H1 (cell line): ENCODE measurements at regions not wholly inside any gene's neighbourhood (a gene's known extent, or its start where the extent isn't known, plus 50 kb on each side); places are given as distances from the start of the nearest gene placed in this dataset.
"Not testable (repeated sequence)": the region's sequence is repeated elsewhere in the genome, so short reads cannot be mapped to it uniquely, and the experiment has no call there.

Source experiments
- CTCF ChIA-PET: fragments of 300-600 bp; sonication (Branson Sonifier 250); formaldehyde crosslinking; loops from one replicate; lab custom pipeline; 2021; ENCODE audit not compliant: partially characterized antibody; lab: Charles Lee
- POLR2A ChIA-PET: fragments of 300-600 bp; sonication (Branson Sonifier 250); formaldehyde crosslinking; loops from one replicate; lab custom pipeline; 2021; ENCODE audit warnings: inconsistent platforms; ENCODE audit not compliant: partially characterized antibody; lab: Charles Lee
- DNase-seq, 2 experiments: peaks; one replicate each; pipeline versions ENCODE4 v3.0.0 to v3.0.0-alpha.2; 2010 to 2022; ENCODE audit warnings: low spot score in 2 of 2, low read depth in 1 of 2, mixed read lengths in 1 of 2
- FAIRE-seq: peaks from 2 replicates; lab custom pipeline; 2011; peaks lifted over from hg19 to GRCh38; lab: Jason Lieb, UNC
- H2AFZ ChIP-seq: 2 replicates; pipeline ENCODE4 v1.8.1; 2012; ENCODE audit warnings: low read length, inconsistent platforms
- H2AK5ac ChIP-seq: 2 replicates; pipeline ENCODE4 v1.6.1; 2013; ENCODE audit warnings: low read depth, low read length
- H2BK120ac ChIP-seq: replicated peaks from 2 replicates; pipeline ENCODE3; 2013; ENCODE audit warnings: low read depth, low read length, inconsistent platforms
- H2BK12ac ChIP-seq: 2 replicates; pipeline ENCODE4 v1.6.1; 2013; ENCODE audit warnings: low read depth, low read length
- H2BK15ac ChIP-seq: 2 replicates; pipeline ENCODE4 v1.6.1; 2013; ENCODE audit warnings: low read length
- H2BK20ac ChIP-seq: 2 replicates; pipeline ENCODE4 v1.6.1; 2013; ENCODE audit warnings: low read length
- H2BK5ac ChIP-seq: 2 replicates; pipeline ENCODE4 v1.6.1; 2013; ENCODE audit warnings: low read depth, low read length
- H3K14ac ChIP-seq: 2 replicates; pipeline ENCODE4 v1.6.1; 2013; ENCODE audit warnings: inconsistent platforms; ENCODE audit not compliant: insufficient read length
- H3K18ac ChIP-seq: 2 replicates; pipeline ENCODE4 v1.6.1; 2013; ENCODE audit warnings: low read length; ENCODE audit errors: extremely low read depth
- H3K23ac ChIP-seq: 2 replicates; pipeline ENCODE4 v1.6.1; 2013; ENCODE audit warnings: inconsistent platforms; ENCODE audit not compliant: insufficient read length
- H3K23me2 ChIP-seq: 2 replicates; pipeline ENCODE4 v1.6.1; 2013; ENCODE audit warnings: low read depth, low read length
- H3K27ac ChIP-seq: 2 replicates; pipeline ENCODE4 v1.6.1; 2011; ENCODE audit warnings: low read depth, low read length, inconsistent platforms
- H3K27me3 ChIP-seq, 4 experiments: replicated peaks in 1 of 4; 1 replicate in 1 of 4; 2 replicates in 3 of 4; pipeline versions ENCODE4 v1.6.1 to v1.8.1; 2011 to 2013; ENCODE audit warnings: low read length in 3 of 4, mild to moderate bottlenecking in 3 of 4, inconsistent platforms in 2 of 4, mixed read lengths in 2 of 4, moderate library complexity in 1 of 4; ENCODE audit not compliant: control insufficient read depth in 3 of 4, insufficient read depth in 3 of 4; ENCODE audit errors: extremely low read depth in 1 of 4
- H3K36me3 ChIP-seq, 4 experiments: 2 replicates each; pipeline versions ENCODE4 v1.6.1 to v1.8.1; 2011 to 2013; ENCODE audit warnings: mild to moderate bottlenecking in 4 of 4, low read length in 3 of 4, moderate library complexity in 2 of 4, control low read depth in 1 of 4, inconsistent platforms in 1 of 4; ENCODE audit not compliant: insufficient read depth in 4 of 4, control insufficient read depth in 2 of 4
- H3K4ac ChIP-seq: replicated peaks from 2 replicates; pipeline ENCODE3; 2013; ENCODE audit warnings: low read length, low read depth, mixed read lengths, inconsistent platforms; ENCODE audit not compliant: insufficient read length
- H3K4me1 ChIP-seq, 4 experiments: replicated peaks in 1 of 4; 1 replicate in 1 of 4; 2 replicates in 3 of 4; pipeline versions ENCODE4 v1.6.1 to v1.8.1; 2011 to 2013; ENCODE audit warnings: low read length in 3 of 4, inconsistent platforms in 2 of 4, mixed read lengths in 1 of 4; ENCODE audit not compliant: insufficient read depth in 4 of 4, control insufficient read depth in 3 of 4
- H3K4me2 ChIP-seq, 2 experiments: 2 replicates each; pipeline versions ENCODE4 v1.6.1 to v1.8.1; 2011 to 2013; ENCODE audit warnings: low read depth in 2 of 2, low read length in 2 of 2, control low read depth in 1 of 2, inconsistent platforms in 1 of 2, mild to moderate bottlenecking in 1 of 2; ENCODE audit not compliant: insufficient read depth in 1 of 2
- H3K4me3 ChIP-seq, 4 experiments: fragments of 200-600, 300-600 bp in 1 of 4; sonication (generic), shearing (Covaris generic), sonication (Bioruptor Twin) in 1 of 4; 2 replicates each; pipeline versions ENCODE4 v1.5.1 to v1.8.1; 2011 to 2016; ENCODE audit warnings: low read length in 4 of 4, low read depth in 3 of 4, control low read depth in 2 of 4, inconsistent platforms in 2 of 4, mild to moderate bottlenecking in 2 of 4, mixed read lengths in 1 of 4, moderate library complexity in 1 of 4; ENCODE audit not compliant: insufficient read depth in 2 of 4; ENCODE audit errors: extremely low read depth in 1 of 4
- H3K56ac ChIP-seq: replicated peaks from 2 replicates; pipeline ENCODE3; 2013; ENCODE audit warnings: low read depth, mild to moderate bottlenecking, mixed read lengths, low read length, inconsistent platforms; ENCODE audit not compliant: insufficient read length
- H3K79me1 ChIP-seq: 2 replicates; pipeline ENCODE4 v1.6.1; 2013; ENCODE audit warnings: low read depth, low read length, control low read depth
- H3K79me2 ChIP-seq, 2 experiments: 2 replicates each; pipeline versions ENCODE4 v1.6.1 to v1.8.1; 2012 to 2013; ENCODE audit warnings: low read length in 2 of 2, mild to moderate bottlenecking in 2 of 2, inconsistent platforms in 1 of 2; ENCODE audit not compliant: insufficient read depth in 2 of 2, control insufficient read depth in 1 of 2
- H3K9ac ChIP-seq, 4 experiments: replicated peaks in 1 of 4; 1 replicate in 1 of 4; 2 replicates in 3 of 4; pipeline versions ENCODE4 v1.6.1 to v1.8.1; 2011 to 2013; ENCODE audit warnings: low read depth in 3 of 4, low read length in 3 of 4, control low read depth in 2 of 4, mild to moderate bottlenecking in 2 of 4, moderate library complexity in 2 of 4, inconsistent platforms in 1 of 4; ENCODE audit errors: extremely low read depth in 1 of 4
- H3K9me3 ChIP-seq, 2 experiments: 2 replicates each; pipeline versions ENCODE4 v1.6.1 to v1.8.1; 2012 to 2013; ENCODE audit warnings: mild to moderate bottlenecking in 2 of 2, moderate library complexity in 2 of 2, control low read depth in 1 of 2, inconsistent platforms in 1 of 2, low read depth in 1 of 2, low read length in 1 of 2, mixed read lengths in 1 of 2; ENCODE audit not compliant: insufficient read depth in 2 of 2
- H4K20me1 ChIP-seq, 2 experiments: replicated peaks in 1 of 2; 2 replicates each; pipeline versions ENCODE3 to v1.8.1; 2011 to 2013; ENCODE audit warnings: inconsistent platforms in 2 of 2, low read length in 2 of 2, mild to moderate bottlenecking in 1 of 2; ENCODE audit not compliant: insufficient read depth in 2 of 2, control insufficient read depth in 1 of 2
- H4K5ac ChIP-seq: 2 replicates; pipeline ENCODE4 v1.6.1; 2013; ENCODE audit warnings: low read length, low read depth, mixed read lengths, inconsistent platforms; ENCODE audit not compliant: insufficient read length
- H4K8ac ChIP-seq: 2 replicates; pipeline ENCODE4 v1.8.0; 2013; ENCODE audit warnings: mild to moderate bottlenecking, moderate library complexity, low read length, inconsistent platforms; ENCODE audit not compliant: insufficient read depth; ENCODE audit errors: extremely low read depth
- H4K91ac ChIP-seq: replicated peaks from 2 replicates; pipeline ENCODE3; 2013; ENCODE audit warnings: low read length, mixed read lengths, inconsistent platforms; ENCODE audit not compliant: insufficient read length
- RAD21 ChIP-seq, 2 experiments: IDR thresholded peaks in 1 of 2; conservative IDR thresholded peaks in 1 of 2; 2 replicates each; pipeline ENCODE4 v1.6.1; 2011; ENCODE audit warnings: low read depth in 2 of 2, low read length in 2 of 2, improper control_type of control experiment in 1 of 2, inconsistent platforms in 1 of 2, mild to moderate bottlenecking in 1 of 2, moderate library complexity in 1 of 2
- SP4 ChIP-seq: IDR thresholded peaks from 2 replicates; pipeline ENCODE4 v1.6.1; 2012; ENCODE audit warnings: low read length, inconsistent platforms
- SUZ12 ChIP-seq: fragments of 200-600 bp; sonication (generic); IDR thresholded peaks from 2 replicates; pipeline ENCODE4 v1.6.1; 2012; ENCODE audit warnings: mild to moderate bottlenecking, inconsistent platforms, low read length, moderate library complexity, mixed read lengths
- WGBS, 2 experiments: shearing (Covaris generic) in 1 of 2; methylation state at CpG; one replicate each; pipeline versions ENCODE4 v1.1.6 to v1.1.7; 2013 to 2015; ENCODE audit warnings: low lambda C conversion rate in 2 of 2, mixed read lengths in 2 of 2, inconsistent platforms in 1 of 2, low coverage in 1 of 2, missing lambda C conversion rate in 1 of 2; ENCODE audit not compliant: insufficient replicate concordance in 2 of 2, insufficient coverage in 1 of 2, insufficient read length in 1 of 2; ENCODE audit errors: extremely low coverage in 1 of 2, missing lambda C conversion rate in 1 of 2; 5-methylcytosine and 5-hydroxymethylcytosine counted together

DNA sequence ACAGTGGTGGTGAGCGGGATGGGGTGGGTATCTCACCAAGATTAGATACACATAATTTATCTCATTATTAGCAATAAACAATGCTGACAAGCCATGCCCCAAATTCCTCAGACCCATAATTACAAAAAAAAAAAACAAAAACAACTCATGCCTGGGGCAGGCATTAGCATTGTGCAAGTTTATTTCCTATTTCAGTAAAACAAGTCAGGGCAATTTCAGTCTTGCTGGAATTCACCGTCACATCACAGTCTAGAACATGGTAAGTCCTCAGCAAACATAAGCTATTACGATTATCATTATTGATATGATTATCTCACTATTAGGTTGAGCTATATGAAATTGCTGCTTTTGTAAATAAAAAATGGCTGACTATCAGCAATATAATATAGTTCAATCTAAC, 57.5 kb upstream of the GNAQ start (continued):
- TF ChIP-seq RAD21 (IDR thresholded peaks at IDR 0.05 in 1 of 2, conservative IDR thresholded peaks at IDR 0.05 in 1 of 2; ENCODE audit: low read depth in 2 of 2, low read length in 2 of 2) (no peak), SUZ12 (no peak), SP4 (no peak)

DNA sequence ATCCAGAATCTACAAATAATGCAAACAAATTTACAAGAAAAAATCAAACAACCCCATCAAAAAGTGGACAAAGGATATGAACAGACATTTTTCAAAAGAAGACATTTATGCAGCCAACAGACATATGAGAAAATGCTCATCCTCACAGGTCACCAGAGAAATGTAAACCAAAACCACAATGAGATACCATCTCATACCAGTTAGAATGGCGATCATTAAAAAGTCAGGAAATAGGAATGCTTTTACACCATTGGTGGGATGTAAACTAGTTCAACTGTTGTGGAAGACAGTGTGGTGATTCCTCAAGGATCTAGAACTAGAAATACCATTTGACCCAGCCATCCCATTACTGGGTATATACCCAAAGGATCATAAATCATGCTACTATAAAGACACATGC, 56.6 kb upstream of the GNAQ start:
- POLR2A ChIA-PET, H3K27me3 ChIP-seq, H3K4ac ChIP-seq, H2BK20ac ChIP-seq, H3K79me1 ChIP-seq, H4K8ac ChIP-seq, H3K23ac ChIP-seq, CTCF ChIA-PET, H2BK120ac ChIP-seq, H3K27ac ChIP-seq, H3K9ac ChIP-seq, H3K4me1 ChIP-seq, H2AFZ ChIP-seq, DNase-seq, H4K20me1 ChIP-seq, H4K91ac ChIP-seq, H2AK5ac ChIP-seq, H3K4me3 ChIP-seq, H3K79me2 ChIP-seq, FAIRE-seq, H3K23me2 ChIP-seq, H3K4me2 ChIP-seq, H4K5ac ChIP-seq, H2BK5ac ChIP-seq, H3K56ac ChIP-seq, H3K9me3 ChIP-seq, H2BK15ac ChIP-seq, H3K18ac ChIP-seq, H3K36me3 ChIP-seq, H3K14ac ChIP-seq, H2BK12ac ChIP-seq: not testable (repeated sequence)
- 94% methylated on average over 1 of the region's 1 CpG; no CpG with 5 or more reads in 1 of the 2 experiments for WGBS, 2 experiments
